MM.1S (cell line): ENCODE measurements at regions not wholly inside any gene's neighbourhood (a gene's known extent, or its start where the extent isn't known, plus 50 kb on each side); places are given as distances from the start of the nearest gene placed in this dataset.

Experiments used
- DNase-seq: peaks from one replicate; pipeline ENCODE4 v3.0.0-alpha.2; 2015
- H2AFZ ChIP-seq: fragments of 300-600 bp; sonication (generic); 2 replicates; pipeline ENCODE4 v1.6.0; 2016; ENCODE audit warnings: antibody characterized with exemption, low read length
- H3F3A ChIP-seq: fragments of 300-600 bp; sonication (generic); 2 replicates; pipeline ENCODE4 v1.6.1; 2016; ENCODE audit warnings: mild to moderate bottlenecking, antibody characterized with exemption, low read length, moderate library complexity, mixed read lengths; ENCODE audit not compliant: insufficient read depth
- H3K27ac ChIP-seq: fragments of 300-600 bp; sonication (generic); 2 replicates; pipeline ENCODE4 v1.5.1; 2016; ENCODE audit warnings: mild to moderate bottlenecking, low read length
- H3K27me3 ChIP-seq: fragments of 300-600 bp; sonication (generic); replicated peaks from 2 replicates; pipeline ENCODE4 v1.6.0; 2016; ENCODE audit warnings: low read length; ENCODE audit not compliant: insufficient read depth
- H3K36me3 ChIP-seq: fragments of 300-600 bp; sonication (generic); replicated peaks from 2 replicates; pipeline ENCODE4 v1.6.1; 2016; ENCODE audit warnings: mild to moderate bottlenecking, low read length, mixed read lengths; ENCODE audit not compliant: insufficient read depth
- H3K4me1 ChIP-seq: fragments of 300-600 bp; sonication (generic); 2 replicates; pipeline ENCODE4 v1.6.1; 2016; ENCODE audit warnings: low read length, mixed read lengths
- H3K4me2 ChIP-seq: fragments of 300-600 bp; sonication (generic); 2 replicates; pipeline ENCODE4 v1.6.0; 2016; ENCODE audit warnings: low read depth, low read length
- H3K4me3 ChIP-seq: fragments of 300-600 bp; sonication (generic); 2 replicates; pipeline ENCODE4 v1.5.1; 2016; ENCODE audit warnings: low read length, mixed read lengths
- H3K79me2 ChIP-seq: fragments of 300-600 bp; sonication (generic); 2 replicates; pipeline ENCODE4 v1.6.1; 2016; ENCODE audit warnings: mixed run types, low read length, mixed read lengths
- H3K9ac ChIP-seq: fragments of 300-600 bp; sonication (generic); 2 replicates; pipeline ENCODE4 v1.6.1; 2016; ENCODE audit warnings: low read length, mixed read lengths
- H3K9me2 ChIP-seq: fragments of 300-600 bp; sonication (generic); replicated peaks from 2 replicates; pipeline ENCODE4 v1.6.1; 2016; ENCODE audit warnings: mild to moderate bottlenecking, low read length, mixed read lengths; ENCODE audit not compliant: insufficient read depth
- H3K9me3 ChIP-seq: fragments of 300-600 bp; sonication (generic); replicated peaks from 2 replicates; pipeline ENCODE4 v1.6.1; 2016; ENCODE audit warnings: mild to moderate bottlenecking, low read length, mixed read lengths; ENCODE audit not compliant: insufficient read depth
- H4K20me1 ChIP-seq: fragments of 300-600 bp; sonication (generic); 2 replicates; pipeline ENCODE4 v1.6.1; 2016; ENCODE audit warnings: mild to moderate bottlenecking, low read length, moderate library complexity, mixed read lengths; ENCODE audit not compliant: insufficient read depth
- EZH2 ChIP-seq: fragments of 300-600 bp; sonication (generic); optimal IDR thresholded peaks from 2 replicates; pipeline ENCODE3; 2017; ENCODE audit warnings: low read depth, mild to moderate bottlenecking, antibody characterized with exemption, low read length, mixed read lengths
- EZH2phosphoT487 ChIP-seq: fragments of 300-600 bp; sonication (generic); IDR thresholded peaks from 2 replicates; pipeline ENCODE4 v1.6.1; 2018; ENCODE audit warnings: antibody characterized with exemption, low read length
- TF ChIP-seq, protein P1 (sequence below): fragments of 300-600 bp; sonication (generic); IDR thresholded peaks from 2 replicates; pipeline ENCODE4 v1.5.1; 2016; ENCODE audit warnings: antibody characterized with exemption, low read length, mixed read lengths

- H3K27me3 ChIP-seq: peaks cover 96% of the 10 kb centered on the region
- H3K4me2 ChIP-seq: no peak overlapping the region
- no peak overlapping the region for H3K27ac ChIP-seq
- no peak overlapping the region for H3K4me3 ChIP-seq
- no peak overlapping the region for H2AFZ ChIP-seq
- H3K36me3 ChIP-seq: no peaks in the 10 kb centered on the region
- no peaks in the 10 kb centered on the region for H3K9me3 ChIP-seq
- 0 out of 2 replicates have a peak, but pooled peaks cover 1% of the 10 kb centered on the region for H3K4me1 ChIP-seq
- no peak for DNase-seq
- no peaks in the 10 kb centered on the region for H4K20me1 ChIP-seq
- H3K9me2 ChIP-seq: no peaks in the 10 kb centered on the region
- no peaks in the 10 kb centered on the region for H3K79me2 ChIP-seq
- no peaks in the 10 kb centered on the region for H3F3A ChIP-seq
- TF ChIP-seq, protein P1, sequence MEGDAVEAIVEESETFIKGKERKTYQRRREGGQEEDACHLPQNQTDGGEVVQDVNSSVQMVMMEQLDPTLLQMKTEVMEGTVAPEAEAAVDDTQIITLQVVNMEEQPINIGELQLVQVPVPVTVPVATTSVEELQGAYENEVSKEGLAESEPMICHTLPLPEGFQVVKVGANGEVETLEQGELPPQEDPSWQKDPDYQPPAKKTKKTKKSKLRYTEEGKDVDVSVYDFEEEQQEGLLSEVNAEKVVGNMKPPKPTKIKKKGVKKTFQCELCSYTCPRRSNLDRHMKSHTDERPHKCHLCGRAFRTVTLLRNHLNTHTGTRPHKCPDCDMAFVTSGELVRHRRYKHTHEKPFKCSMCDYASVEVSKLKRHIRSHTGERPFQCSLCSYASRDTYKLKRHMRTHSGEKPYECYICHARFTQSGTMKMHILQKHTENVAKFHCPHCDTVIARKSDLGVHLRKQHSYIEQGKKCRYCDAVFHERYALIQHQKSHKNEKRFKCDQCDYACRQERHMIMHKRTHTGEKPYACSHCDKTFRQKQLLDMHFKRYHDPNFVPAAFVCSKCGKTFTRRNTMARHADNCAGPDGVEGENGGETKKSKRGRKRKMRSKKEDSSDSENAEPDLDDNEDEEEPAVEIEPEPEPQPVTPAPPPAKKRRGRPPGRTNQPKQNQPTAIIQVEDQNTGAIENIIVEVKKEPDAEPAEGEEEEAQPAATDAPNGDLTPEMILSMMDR: no peak
- TF ChIP-seq EZH2 (no peak), EZH2phosphoT487 (no peak)
- H3K9ac ChIP-seq: no peak overlapping the region
Observed at GRCh38 chr17:79281803-79282202, 207.2 kb downstream of the ENGASE start.

GRCh38 chr17:79280866-79281572 lies 206.4 kb downstream of the ENGASE start:
- TF ChIP-seq EZH2phosphoT487: no peak
- TF ChIP-seq, protein P1: no peak
- no peak for TF ChIP-seq EZH2
- Histone ChIP-seq H2AFZ (no peak overlapping the region), H3K79me2 (no peaks in the 10 kb centered on the region), H3K36me3 (no peaks in the 10 kb centered on the region), H4K20me1 (no peaks in the 10 kb centered on the region), H3F3A (no peaks in the 10 kb centered on the region), H3K9ac (no peak overlapping the region), H3K4me1 (0 out of 2 replicates have a peak, but pooled peaks cover 3% of the 10 kb centered on the region), H3K27ac (no peak overlapping the region), H3K4me3 (no peak overlapping the region), H3K4me2 (no peak overlapping the region), H3K27me3 (peaks cover 95% of the 10 kb centered on the region), H3K9me2 (no peaks in the 10 kb centered on the region), H3K9me3 (no peaks in the 10 kb centered on the region)
- no peak for DNase-seq

DNA sequence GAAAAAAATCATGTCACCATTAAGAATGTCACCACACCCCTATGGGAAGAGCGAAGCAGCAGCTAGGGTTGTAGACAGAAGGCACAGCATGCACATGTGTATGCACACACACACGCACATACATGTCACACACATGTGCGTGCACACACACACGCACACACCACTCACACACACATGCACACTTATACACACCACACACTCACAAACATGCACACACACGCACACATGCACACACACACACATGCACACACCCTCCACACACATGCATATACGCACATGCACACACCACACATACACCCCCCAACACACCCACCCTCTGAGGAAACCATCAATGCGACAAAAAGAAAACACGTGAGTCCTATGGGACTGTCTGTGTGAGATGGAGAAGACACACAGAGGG lies 205.4 kb downstream of the ENGASE start:
- no peak overlapping the region for H3K4me3 ChIP-seq
- H3K4me1 ChIP-seq: 0 out of 2 replicates have a peak, but pooled peaks cover 3% of the 10 kb centered on the region
- H4K20me1 ChIP-seq: no peaks in the 10 kb centered on the region
- no peaks in the 10 kb centered on the region for H3K79me2 ChIP-seq
- no peak overlapping the region for H3K9ac ChIP-seq
- H3K27me3 ChIP-seq: peaks cover 90% of the 10 kb centered on the region
- TF ChIP-seq, protein P1: no peak
- TF ChIP-seq EZH2 (no peak), EZH2phosphoT487 (no peak)
- no peak overlapping the region for H3K4me2 ChIP-seq
- no peaks in the 10 kb centered on the region for H3K36me3 ChIP-seq
- H3K9me3 ChIP-seq: no peaks in the 10 kb centered on the region
- H3K27ac ChIP-seq: no peak overlapping the region
- no peak overlapping the region for H2AFZ ChIP-seq
- no peak for DNase-seq
- H3F3A ChIP-seq: no peaks in the 10 kb centered on the region
- H3K9me2 ChIP-seq: no peaks in the 10 kb centered on the region
